ENCODE measurements at regions not wholly inside any gene's neighbourhood (a gene's known extent, or its start where the extent isn't known, plus 50 kb on each side); places are given as distances from the start of the nearest gene placed in this dataset.

DNA sequence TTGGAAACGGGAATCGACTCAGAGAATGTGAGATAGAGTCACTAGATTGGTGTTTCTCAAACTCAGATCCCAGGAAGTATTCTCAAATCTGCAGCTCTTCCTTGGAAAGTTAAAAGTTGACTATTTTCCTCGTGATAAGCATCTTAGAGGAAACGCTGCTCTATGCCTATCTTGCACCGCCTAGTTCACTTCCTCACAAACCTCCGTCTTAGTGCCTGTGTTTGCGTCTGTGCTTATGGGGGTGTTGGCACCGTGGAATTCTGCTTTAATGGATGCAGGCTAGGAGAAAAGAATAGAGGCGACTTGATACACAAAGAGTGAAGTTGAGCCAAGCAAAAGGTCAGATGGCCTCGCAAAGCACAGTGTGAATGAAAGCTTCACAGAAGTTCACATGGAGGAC is 255.3 kb upstream of the ID2 start:
- no peaks in the 10 kb centered on the region for H3K79me2 ChIP-seq (ENCODE audit: insufficient read depth, low read depth)
- no peaks in the 10 kb centered on the region for H3K4me1 ChIP-seq (ENCODE audit: low read depth, poor library complexity, severe bottlenecking)
- H4K20me1 ChIP-seq (ENCODE audit: insufficient read depth), result no peaks in the 10 kb centered on the region
- H3K4me2 ChIP-seq, result no peak overlapping the region
- no peaks in the 10 kb centered on the region for H3K27me3 ChIP-seq (ENCODE audit: insufficient read depth, low read depth)
- no peak overlapping the region for H3K27ac ChIP-seq
- TF ChIP-seq, protein P1, sequence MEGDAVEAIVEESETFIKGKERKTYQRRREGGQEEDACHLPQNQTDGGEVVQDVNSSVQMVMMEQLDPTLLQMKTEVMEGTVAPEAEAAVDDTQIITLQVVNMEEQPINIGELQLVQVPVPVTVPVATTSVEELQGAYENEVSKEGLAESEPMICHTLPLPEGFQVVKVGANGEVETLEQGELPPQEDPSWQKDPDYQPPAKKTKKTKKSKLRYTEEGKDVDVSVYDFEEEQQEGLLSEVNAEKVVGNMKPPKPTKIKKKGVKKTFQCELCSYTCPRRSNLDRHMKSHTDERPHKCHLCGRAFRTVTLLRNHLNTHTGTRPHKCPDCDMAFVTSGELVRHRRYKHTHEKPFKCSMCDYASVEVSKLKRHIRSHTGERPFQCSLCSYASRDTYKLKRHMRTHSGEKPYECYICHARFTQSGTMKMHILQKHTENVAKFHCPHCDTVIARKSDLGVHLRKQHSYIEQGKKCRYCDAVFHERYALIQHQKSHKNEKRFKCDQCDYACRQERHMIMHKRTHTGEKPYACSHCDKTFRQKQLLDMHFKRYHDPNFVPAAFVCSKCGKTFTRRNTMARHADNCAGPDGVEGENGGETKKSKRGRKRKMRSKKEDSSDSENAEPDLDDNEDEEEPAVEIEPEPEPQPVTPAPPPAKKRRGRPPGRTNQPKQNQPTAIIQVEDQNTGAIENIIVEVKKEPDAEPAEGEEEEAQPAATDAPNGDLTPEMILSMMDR (conservative IDR thresholded peaks at IDR 0.05; ENCODE audit: low read depth, low read length), result no peak
- H3K36me3 ChIP-seq (ENCODE audit: insufficient read depth), result no peaks in the 10 kb centered on the region
- H3K4me3 ChIP-seq (IDR thresholded peaks at IDR 0.05; ENCODE audit: insufficient read depth, low read depth, low read length), result no peak overlapping the region
- H3K9ac ChIP-seq, result no peak overlapping the region
- no peak overlapping the region for H2AFZ ChIP-seq (ENCODE audit: low read depth)

DNA sequence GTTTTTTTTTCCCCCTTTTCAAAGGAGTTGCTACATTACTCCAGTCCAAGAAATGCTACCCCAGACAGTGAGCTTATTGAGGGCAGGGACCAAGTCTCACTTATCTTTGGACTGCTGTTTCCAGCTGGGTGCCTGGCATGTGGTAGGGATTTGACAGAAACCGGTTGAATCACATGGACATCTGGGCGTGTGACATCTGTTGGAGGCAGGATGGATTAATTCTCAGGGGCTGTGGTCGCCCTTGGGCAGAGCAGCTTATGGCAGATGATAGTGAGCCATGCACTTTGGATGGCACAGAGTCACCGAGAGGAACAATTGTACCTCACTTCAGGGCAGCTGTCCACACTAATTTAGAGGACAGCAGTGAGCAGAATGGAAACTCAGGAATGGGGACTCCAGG is 254.6 kb upstream of the ID2 start:
- H3K27ac ChIP-seq, result no peak overlapping the region
- no peaks in the 10 kb centered on the region for H4K20me1 ChIP-seq (ENCODE audit: insufficient read depth)
- no peak overlapping the region for H3K4me3 ChIP-seq (IDR thresholded peaks at IDR 0.05; ENCODE audit: insufficient read depth, low read depth, low read length)
- no peaks in the 10 kb centered on the region for H3K4me1 ChIP-seq (ENCODE audit: low read depth, poor library complexity, severe bottlenecking)
- TF ChIP-seq, protein P1 (conservative IDR thresholded peaks at IDR 0.05; ENCODE audit: low read depth, low read length), result no peak
- H3K4me2 ChIP-seq, result no peak overlapping the region
- H3K9ac ChIP-seq, result no peak overlapping the region
- H3K36me3 ChIP-seq (ENCODE audit: insufficient read depth), result no peaks in the 10 kb centered on the region
- no peaks in the 10 kb centered on the region for H3K79me2 ChIP-seq (ENCODE audit: insufficient read depth, low read depth)
- no peak overlapping the region for H2AFZ ChIP-seq (ENCODE audit: low read depth)
- no peaks in the 10 kb centered on the region for H3K27me3 ChIP-seq (ENCODE audit: insufficient read depth, low read depth)

DNA sequence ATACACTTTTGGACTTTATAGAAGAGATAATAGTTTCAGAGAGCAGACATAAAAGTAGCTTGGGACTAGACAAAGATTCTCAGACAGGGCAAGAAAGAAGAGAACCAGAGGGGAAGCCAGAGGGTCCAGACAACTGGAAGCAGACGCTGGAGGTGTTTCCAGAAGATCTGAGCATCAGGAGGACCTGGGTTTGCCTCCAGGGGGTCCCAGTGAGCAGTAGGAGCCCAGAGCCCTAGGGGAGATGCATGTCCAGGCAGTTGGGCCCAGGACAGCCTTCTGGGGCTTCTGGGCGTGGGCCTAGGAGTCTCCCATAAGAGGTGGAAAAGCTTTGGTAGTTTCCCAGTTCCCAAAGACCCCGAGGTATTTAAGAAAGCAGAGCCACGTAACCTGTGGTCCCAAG is 251.2 kb upstream of the ID2 start:
- Histone ChIP-seq H2AFZ (ENCODE audit: low read depth) (no peak overlapping the region), H3K27ac (no peak overlapping the region), H4K20me1 (ENCODE audit: insufficient read depth) (no peaks in the 10 kb centered on the region), H3K4me2 (no peak overlapping the region), H3K79me2 (ENCODE audit: insufficient read depth, low read depth) (no peaks in the 10 kb centered on the region), H3K9ac (no peak overlapping the region), H3K4me3 (IDR thresholded peaks at IDR 0.05; ENCODE audit: insufficient read depth, low read depth, low read length) (no peak overlapping the region), H3K36me3 (ENCODE audit: insufficient read depth) (no peaks in the 10 kb centered on the region), H3K4me1 (ENCODE audit: low read depth, poor library complexity, severe bottlenecking) (no peaks in the 10 kb centered on the region), H3K27me3 (ENCODE audit: insufficient read depth, low read depth) (no peaks in the 10 kb centered on the region)
- TF ChIP-seq, protein P1 (conservative IDR thresholded peaks at IDR 0.05; ENCODE audit: low read depth, low read length), result no peak

DNA sequence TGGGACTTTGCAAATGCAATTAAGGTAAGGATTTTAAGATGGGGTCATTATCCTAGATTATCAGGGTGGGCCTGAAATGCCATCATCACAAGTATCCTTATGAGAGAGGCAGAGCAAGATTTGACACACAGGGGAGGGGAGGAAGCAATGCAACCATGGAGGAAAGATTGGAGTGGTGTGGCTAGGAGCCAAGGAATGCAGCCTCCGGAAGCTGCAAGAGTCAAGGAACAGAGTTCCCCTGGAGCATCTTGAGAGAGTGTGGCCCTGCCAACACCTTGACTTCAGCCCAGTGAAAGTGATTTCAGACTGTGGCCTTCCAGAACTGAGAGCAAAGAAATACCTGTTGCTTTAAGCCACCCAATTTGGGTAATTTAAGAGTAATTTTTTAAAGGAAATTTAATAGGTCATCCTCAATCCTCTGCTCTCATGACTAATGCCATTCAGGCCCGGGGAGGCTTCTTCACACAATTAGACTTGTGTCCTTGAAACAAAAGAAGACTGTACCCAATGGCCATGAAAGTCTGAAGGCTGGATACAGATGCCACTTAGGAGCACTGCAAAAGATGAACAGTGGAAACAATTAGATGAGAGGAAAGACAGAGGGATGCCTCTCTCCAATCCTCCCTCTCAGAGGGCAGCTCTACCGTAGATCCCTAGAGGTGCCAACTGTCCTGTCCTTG is 250.3 kb upstream of the ID2 start:
- no peak overlapping the region for H3K4me3 ChIP-seq (IDR thresholded peaks at IDR 0.05; ENCODE audit: insufficient read depth, low read depth, low read length)
- no peaks in the 10 kb centered on the region for H4K20me1 ChIP-seq (ENCODE audit: insufficient read depth)
- H3K9ac ChIP-seq, result no peak overlapping the region
- no peak overlapping the region for H3K27ac ChIP-seq
- no peaks in the 10 kb centered on the region for H3K36me3 ChIP-seq (ENCODE audit: insufficient read depth)
- H3K79me2 ChIP-seq (ENCODE audit: insufficient read depth, low read depth), result no peaks in the 10 kb centered on the region
- H2AFZ ChIP-seq (ENCODE audit: low read depth), result no peak overlapping the region
- H3K27me3 ChIP-seq (ENCODE audit: insufficient read depth, low read depth), result no peaks in the 10 kb centered on the region
- TF ChIP-seq, protein P1 (conservative IDR thresholded peaks at IDR 0.05; ENCODE audit: low read depth, low read length), result no peak
- H3K4me1 ChIP-seq (ENCODE audit: low read depth, poor library complexity, severe bottlenecking), result no peaks in the 10 kb centered on the region
- no peak overlapping the region for H3K4me2 ChIP-seq

Data from KMS-11 (cell line).